Omental fat pad (tissue), 3 donors: ENCODE measurements at regions not wholly inside any gene's neighbourhood (a gene's known extent, or its start where the extent isn't known, plus 50 kb on each side); places are given as distances from the start of the nearest gene placed in this dataset.

ENCODE experiments used
- ATAC-seq: fragments of 150-250 bp; one replicate; pipeline ENCODE4 v1.9.1; 2016; ENCODE audit warnings: mild to moderate bottlenecking, moderate library complexity; ENCODE audit not compliant: low FRiP score
- DNase-seq: peaks from one replicate; pipeline ENCODE4 v3.0.0-alpha.2; 2019; ENCODE audit warnings: low spot score
- TF ChIP-seq, protein P1 (sequence below), 3 donors: fragments of 450-650 bp; IDR thresholded peaks; one replicate each; pipeline ENCODE4 v1.5.1; 2016 to 2017; ENCODE audit warnings: antibody characterized with exemption in 3 of 3, mild to moderate bottlenecking in 3 of 3, moderate library complexity in 2 of 3

DNA sequence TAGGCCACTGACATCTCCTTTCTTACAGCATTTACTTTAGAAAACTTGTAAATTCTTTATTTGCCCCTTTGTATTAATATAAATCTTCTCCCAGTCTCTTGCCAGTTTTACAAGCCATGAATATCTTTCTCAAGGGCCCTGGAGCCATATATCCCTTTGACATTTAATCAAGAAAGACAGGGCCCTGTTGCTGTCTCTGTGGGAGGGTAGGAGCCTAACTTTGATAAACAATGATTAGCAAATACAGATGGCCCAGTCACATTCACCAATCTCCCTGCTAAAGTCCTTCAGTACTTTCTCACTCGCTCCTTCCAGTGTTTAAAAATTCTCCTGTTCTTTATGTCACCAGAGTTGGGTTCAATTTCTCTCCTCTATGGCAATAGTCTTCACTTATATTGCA, 479.8 kb upstream of the USP15 start:
- ATAC-seq (no peak), DNase-seq (no peak)
- TF ChIP-seq, protein P1, sequence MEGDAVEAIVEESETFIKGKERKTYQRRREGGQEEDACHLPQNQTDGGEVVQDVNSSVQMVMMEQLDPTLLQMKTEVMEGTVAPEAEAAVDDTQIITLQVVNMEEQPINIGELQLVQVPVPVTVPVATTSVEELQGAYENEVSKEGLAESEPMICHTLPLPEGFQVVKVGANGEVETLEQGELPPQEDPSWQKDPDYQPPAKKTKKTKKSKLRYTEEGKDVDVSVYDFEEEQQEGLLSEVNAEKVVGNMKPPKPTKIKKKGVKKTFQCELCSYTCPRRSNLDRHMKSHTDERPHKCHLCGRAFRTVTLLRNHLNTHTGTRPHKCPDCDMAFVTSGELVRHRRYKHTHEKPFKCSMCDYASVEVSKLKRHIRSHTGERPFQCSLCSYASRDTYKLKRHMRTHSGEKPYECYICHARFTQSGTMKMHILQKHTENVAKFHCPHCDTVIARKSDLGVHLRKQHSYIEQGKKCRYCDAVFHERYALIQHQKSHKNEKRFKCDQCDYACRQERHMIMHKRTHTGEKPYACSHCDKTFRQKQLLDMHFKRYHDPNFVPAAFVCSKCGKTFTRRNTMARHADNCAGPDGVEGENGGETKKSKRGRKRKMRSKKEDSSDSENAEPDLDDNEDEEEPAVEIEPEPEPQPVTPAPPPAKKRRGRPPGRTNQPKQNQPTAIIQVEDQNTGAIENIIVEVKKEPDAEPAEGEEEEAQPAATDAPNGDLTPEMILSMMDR (IDR thresholded peaks at IDR 0.05), result no peak

DNA sequence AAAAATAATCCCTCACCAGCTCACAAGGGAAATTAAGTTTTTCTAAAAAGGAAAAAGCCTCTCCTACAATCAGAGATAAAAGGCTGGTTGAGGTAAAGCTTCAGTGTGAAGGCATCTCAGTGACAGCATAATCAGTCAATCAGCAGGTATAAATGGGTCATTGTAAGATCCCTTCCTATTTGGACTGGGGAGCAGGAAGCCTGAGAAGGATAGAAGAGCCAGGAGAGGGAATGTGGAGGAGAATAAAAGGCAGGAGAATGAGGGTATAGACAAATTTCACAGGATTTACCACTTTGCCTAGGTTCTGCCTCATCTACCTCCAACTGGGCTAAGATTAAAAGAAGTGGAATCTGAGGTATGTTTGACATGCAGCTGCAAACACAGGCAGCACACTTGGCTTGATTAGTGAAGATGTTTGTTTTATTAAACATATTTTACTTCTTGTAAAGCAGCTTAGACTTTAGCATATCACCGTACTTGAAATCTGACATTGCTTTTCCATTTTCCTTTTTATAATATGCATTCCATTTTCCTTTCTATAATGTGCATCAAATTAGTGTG, 479.1 kb upstream of the USP15 start:
- DNase-seq, result no peak
- TF ChIP-seq, protein P1 (IDR thresholded peaks at IDR 0.05), result no peak
- no peak for ATAC-seq

DNA sequence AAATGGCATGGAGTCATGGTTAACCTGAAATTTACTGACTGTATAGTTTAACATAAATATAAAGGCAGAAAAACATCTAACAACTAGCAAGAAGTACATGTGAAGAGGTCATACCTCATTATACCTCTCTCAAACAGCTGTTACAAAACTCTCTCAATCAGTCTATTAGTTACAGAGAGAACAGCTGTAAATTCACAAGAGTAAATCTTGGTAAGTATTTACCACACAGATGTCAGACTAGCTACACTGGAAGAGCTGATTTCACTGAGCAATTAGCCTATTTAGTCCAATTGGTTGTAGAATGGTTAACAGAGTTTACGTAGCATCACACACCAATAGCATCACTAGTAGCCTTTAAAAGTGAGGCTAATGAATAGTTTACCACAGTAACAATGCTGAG, 463.4 kb upstream of the USP15 start:
- DNase-seq, result no peak
- TF ChIP-seq, protein P1 (IDR thresholded peaks at IDR 0.05), result no peak
- no peak for ATAC-seq

DNA sequence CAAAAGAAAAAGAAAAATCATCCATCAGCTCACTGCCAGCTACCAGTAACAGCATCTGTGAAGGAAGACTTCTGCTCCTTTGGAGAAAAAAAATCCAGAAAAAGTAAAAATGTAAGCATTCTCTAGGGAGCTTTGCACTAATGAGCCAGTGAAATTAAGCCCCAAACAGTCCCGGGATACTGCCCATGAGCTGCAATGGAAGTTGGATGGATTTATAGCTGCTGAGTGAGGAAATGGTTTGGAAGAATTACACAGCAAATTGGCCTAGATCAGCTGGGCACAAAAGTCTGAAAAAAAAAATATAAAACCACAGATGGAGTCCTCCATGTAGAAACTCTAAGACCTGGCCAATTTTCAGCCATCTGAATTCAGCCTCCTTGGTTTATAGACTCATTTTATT, 462.9 kb upstream of the USP15 start:
- DNase-seq (no peak), ATAC-seq (no peak)
- TF ChIP-seq, protein P1 (IDR thresholded peaks at IDR 0.05), result no peak

DNA sequence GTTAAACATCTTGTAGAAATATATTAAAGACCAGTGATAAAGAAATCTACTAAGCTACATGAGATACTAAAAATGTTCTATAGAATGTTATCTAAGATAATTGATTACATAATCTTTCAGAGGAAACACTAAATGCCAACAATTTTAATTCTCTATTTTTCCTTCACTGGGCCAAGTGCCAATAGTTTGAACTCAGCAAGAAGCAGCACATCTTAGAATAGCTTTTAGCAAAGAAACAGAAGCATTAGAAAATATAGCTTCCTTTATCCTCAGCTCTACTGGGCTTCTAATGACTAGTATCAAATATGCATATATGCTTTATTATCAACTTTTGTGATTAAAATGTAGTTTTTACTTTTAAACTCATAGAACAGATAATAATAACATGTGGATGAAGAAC, 461.4 kb upstream of the USP15 start:
- no peak for ATAC-seq
- DNase-seq, result no peak

DNA sequence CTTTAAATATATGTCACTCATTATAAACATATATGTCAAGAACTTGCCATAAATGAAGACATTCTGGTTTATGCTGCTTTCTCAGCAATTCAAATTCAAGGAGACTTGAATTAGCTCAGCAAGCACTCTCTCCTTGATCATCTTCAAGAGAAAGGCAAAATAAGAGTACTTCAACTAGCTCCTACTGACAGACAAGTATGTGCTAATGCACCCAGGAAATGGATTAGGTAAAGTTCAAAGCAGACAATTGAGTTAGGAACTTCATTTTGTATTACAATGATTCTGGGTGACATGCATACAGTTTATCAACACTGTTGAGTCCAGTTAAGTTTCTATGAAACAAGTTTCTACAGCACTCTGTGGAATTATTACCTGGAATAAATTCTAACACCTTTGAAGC, 455.9 kb upstream of the USP15 start:
- TF ChIP-seq, protein P1 (IDR thresholded peaks at IDR 0.05), result no peak
- DNase-seq (no peak), ATAC-seq (no peak)

More for the DNA sequence above, 461.4 kb upstream of the USP15 start:
- TF ChIP-seq, protein P1 (IDR thresholded peaks at IDR 0.05), result no peak

DNA sequence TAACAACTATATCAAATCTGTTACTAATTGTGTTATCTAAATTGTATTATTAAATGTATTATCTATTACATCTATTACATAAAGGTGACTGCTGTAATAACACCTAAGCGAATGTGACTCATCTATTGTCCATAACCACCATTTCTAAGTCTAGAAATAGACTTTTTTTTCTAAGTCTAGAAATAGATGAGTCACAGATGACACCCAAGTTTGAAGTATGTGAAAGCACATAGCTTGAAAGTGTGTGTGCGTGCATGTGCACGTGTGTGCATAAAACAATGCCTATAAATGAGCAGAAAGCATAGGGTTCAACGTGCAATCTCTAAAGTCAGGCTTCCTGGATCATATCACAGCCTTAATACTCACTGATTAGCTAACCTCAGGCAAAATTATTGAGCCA, 451.3 kb upstream of the USP15 start:
- TF ChIP-seq, protein P1 (IDR thresholded peaks at IDR 0.05), result no peak
- DNase-seq (no peak), ATAC-seq (no peak)
